NB4 (cell line): ENCODE measurements at regions not wholly inside any gene's neighbourhood (a gene's known extent, or its start where the extent isn't known, plus 50 kb on each side); places are given as distances from the start of the nearest gene placed in this dataset.
"Not testable (repeated sequence)": the region's sequence is repeated elsewhere in the genome, so short reads cannot be mapped to it uniquely, and the experiment has no call there.

Experiments used
- DNase-seq: peaks from one replicate; pipeline ENCODE4 v3.0.0; 2010; ENCODE audit warnings: low read depth
- H3K4me3 ChIP-seq: one replicate; pipeline ENCODE4 v1.5.1; 2011; ENCODE audit warnings: mild to moderate bottlenecking, low read depth, low read length, moderate library complexity
- CTCF ChIP-seq: IDR thresholded peaks from one replicate; pipeline ENCODE4 v1.5.1; 2012; ENCODE audit warnings: low read depth, low read length
- MAX ChIP-seq: IDR thresholded peaks from 2 replicates; pipeline ENCODE4 v1.6.1; 2011; ENCODE audit warnings: low read depth, low read length
- MYC ChIP-seq: IDR thresholded peaks from 2 replicates; pipeline ENCODE4 v1.6.1; 2011; ENCODE audit warnings: low read depth, low read length
- POLR2A ChIP-seq: IDR thresholded peaks from 2 replicates; pipeline ENCODE4 v1.6.1; 2011; ENCODE audit warnings: mild to moderate bottlenecking; ENCODE audit not compliant: insufficient read length; ENCODE audit errors: extremely low read depth

GRCh38 chr15:96166223-96167200 is 164.0 kb upstream of the NR2F2 start:
- no peak for TF ChIP-seq POLR2A
- no peak for TF ChIP-seq MYC
- TF ChIP-seq MAX, result no peak
- no peak for TF ChIP-seq CTCF
- DNase-seq, result no peak
- H3K4me3 ChIP-seq, result no peak overlapping the region

GRCh38 chr15:96170616-96170978 is 159.9 kb upstream of the NR2F2 start:
- DNase-seq, H3K4me3 ChIP-seq: not testable (repeated sequence)

- no peak for DNase-seq
- no peak for TF ChIP-seq MYC
- no peak for TF ChIP-seq MAX
- TF ChIP-seq CTCF, result no peak
- no peak for TF ChIP-seq POLR2A
- H3K4me3 ChIP-seq, result no peak overlapping the region
These were observed 159.3 kb upstream of the NR2F2 start for GRCh38 chr15:96170979-96171739.

GRCh38 chr15:96171853-96172296 is 158.6 kb upstream of the NR2F2 start:
- TF ChIP-seq POLR2A (no peak), MAX (no peak), CTCF (no peak), MYC (no peak)
- H3K4me3 ChIP-seq, result no peak overlapping the region
- DNase-seq, result no peak

GRCh38 chr15:96172417-96172816 is 158.1 kb upstream of the NR2F2 start:
- TF ChIP-seq CTCF, result no peak
- no peak for TF ChIP-seq POLR2A
- no peak for TF ChIP-seq MYC
- no peak for TF ChIP-seq MAX
- H3K4me3 ChIP-seq, result no peak overlapping the region
- DNase-seq, result no peak

- no peak overlapping the region for H3K4me3 ChIP-seq
- DNase-seq, result no peak
These were observed 153.7 kb upstream of the NR2F2 start for GRCh38 chr15:96176831-96177230.

More at GRCh38 chr15:96176831-96177230, 153.7 kb upstream of the NR2F2 start:
- TF ChIP-seq CTCF (no peak), POLR2A (no peak), MYC (no peak), MAX (no peak)
